ENCODE measurements at regions not wholly inside any gene's neighbourhood (a gene's known extent, or its start where the extent isn't known, plus 50 kb on each side); places are given as distances from the start of the nearest gene placed in this dataset.
"Not testable (repeated sequence)": the region's sequence is repeated elsewhere in the genome, so short reads cannot be mapped to it uniquely, and the experiment has no call there.

DNA sequence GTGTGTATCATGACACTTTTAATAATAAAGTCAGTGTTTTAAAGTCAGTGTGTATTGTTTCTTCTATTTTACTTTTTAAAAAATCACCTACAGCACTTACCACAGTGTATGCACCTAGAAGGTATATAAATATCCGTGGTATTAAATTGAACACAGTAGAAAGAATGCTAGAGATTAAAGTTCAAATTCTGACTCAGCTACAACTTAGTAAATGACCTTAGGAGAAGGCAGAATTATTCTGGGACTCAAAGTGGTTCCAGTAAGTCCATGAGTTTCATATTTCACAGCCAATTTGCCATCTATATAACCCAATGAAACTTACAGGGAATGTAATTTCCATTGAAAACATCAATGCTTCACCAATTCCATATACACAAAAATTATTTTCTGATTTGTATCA is 52.7 kb upstream of the MAP4 start:
- no peak overlapping the region for H3K4me2 ChIP-seq (ENCODE audit: low read depth, low read length)
- H3F3A ChIP-seq (ENCODE audit: insufficient read depth, low read length), result no peaks in the 10 kb centered on the region
- DNase-seq, result no peak
- H3K27ac ChIP-seq (ENCODE audit: low read length), result no peak overlapping the region
- H2AFZ ChIP-seq (ENCODE audit: low read length), result no peak overlapping the region
- H4K20me1 ChIP-seq (ENCODE audit: insufficient read depth, low read length), result 0 out of 2 replicates have a peak, but pooled peaks cover 4% of the 10 kb centered on the region
- H3K9ac ChIP-seq (ENCODE audit: low read length), result no peak overlapping the region
- no peaks in the 10 kb centered on the region for H3K4me1 ChIP-seq (ENCODE audit: low read length)
- no peaks in the 10 kb centered on the region for H3K27me3 ChIP-seq (replicated peaks; ENCODE audit: insufficient read depth, low read length)
- H3K9me2 ChIP-seq (replicated peaks; ENCODE audit: insufficient read depth, low read length), result no peaks in the 10 kb centered on the region
- H3K79me2 ChIP-seq (ENCODE audit: low read length), result peaks cover 94% of the 10 kb centered on the region
- H3K9me3 ChIP-seq (replicated peaks; ENCODE audit: insufficient read depth, low read length), result no peaks in the 10 kb centered on the region
- TF ChIP-seq, protein P1, sequence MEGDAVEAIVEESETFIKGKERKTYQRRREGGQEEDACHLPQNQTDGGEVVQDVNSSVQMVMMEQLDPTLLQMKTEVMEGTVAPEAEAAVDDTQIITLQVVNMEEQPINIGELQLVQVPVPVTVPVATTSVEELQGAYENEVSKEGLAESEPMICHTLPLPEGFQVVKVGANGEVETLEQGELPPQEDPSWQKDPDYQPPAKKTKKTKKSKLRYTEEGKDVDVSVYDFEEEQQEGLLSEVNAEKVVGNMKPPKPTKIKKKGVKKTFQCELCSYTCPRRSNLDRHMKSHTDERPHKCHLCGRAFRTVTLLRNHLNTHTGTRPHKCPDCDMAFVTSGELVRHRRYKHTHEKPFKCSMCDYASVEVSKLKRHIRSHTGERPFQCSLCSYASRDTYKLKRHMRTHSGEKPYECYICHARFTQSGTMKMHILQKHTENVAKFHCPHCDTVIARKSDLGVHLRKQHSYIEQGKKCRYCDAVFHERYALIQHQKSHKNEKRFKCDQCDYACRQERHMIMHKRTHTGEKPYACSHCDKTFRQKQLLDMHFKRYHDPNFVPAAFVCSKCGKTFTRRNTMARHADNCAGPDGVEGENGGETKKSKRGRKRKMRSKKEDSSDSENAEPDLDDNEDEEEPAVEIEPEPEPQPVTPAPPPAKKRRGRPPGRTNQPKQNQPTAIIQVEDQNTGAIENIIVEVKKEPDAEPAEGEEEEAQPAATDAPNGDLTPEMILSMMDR (IDR thresholded peaks at IDR 0.05; ENCODE audit: low read length), result no peak
- TF ChIP-seq EZH2 (optimal IDR thresholded peaks at IDR 0.05; ENCODE audit: low read depth, low read length) (no peak), EZH2phosphoT487 (IDR thresholded peaks at IDR 0.05; ENCODE audit: low read length) (no peak)
- H3K36me3 ChIP-seq (replicated peaks; ENCODE audit: insufficient read depth, low read length), result no peaks in the 10 kb centered on the region
- no peak overlapping the region for H3K4me3 ChIP-seq (ENCODE audit: low read length)

DNA sequence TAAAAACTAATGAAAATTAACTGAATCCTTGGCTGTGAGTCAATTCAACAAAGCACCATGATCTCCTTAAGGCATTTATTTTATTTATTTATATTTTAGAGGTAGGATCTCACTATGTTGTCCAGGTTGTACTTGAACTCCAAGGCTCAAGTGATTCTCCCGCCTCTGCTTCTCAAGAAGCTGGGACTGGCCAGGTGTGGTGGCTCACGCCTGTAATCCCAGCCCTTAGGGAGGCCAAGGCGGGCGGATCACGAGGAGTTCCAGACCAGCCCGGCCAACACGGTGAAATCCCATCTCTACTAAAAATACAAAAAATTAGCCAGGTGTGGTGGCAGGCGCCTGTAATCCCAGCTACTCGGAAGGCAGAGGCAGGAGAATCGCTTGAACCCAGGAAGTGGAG is 52.1 kb upstream of the MAP4 start:
- H3K4me2 ChIP-seq (ENCODE audit: low read depth, low read length); H3K27me3 ChIP-seq (replicated peaks; ENCODE audit: insufficient read depth, low read length); H3K4me3 ChIP-seq (ENCODE audit: low read length); H2AFZ ChIP-seq (ENCODE audit: low read length); DNase-seq; H3K27ac ChIP-seq (ENCODE audit: low read length); H3F3A ChIP-seq (ENCODE audit: insufficient read depth, low read length); H4K20me1 ChIP-seq (ENCODE audit: insufficient read depth, low read length); H3K4me1 ChIP-seq (ENCODE audit: low read length); H3K9me3 ChIP-seq (replicated peaks; ENCODE audit: insufficient read depth, low read length); H3K36me3 ChIP-seq (replicated peaks; ENCODE audit: insufficient read depth, low read length); H3K9me2 ChIP-seq (replicated peaks; ENCODE audit: insufficient read depth, low read length); H3K9ac ChIP-seq (ENCODE audit: low read length): not testable (repeated sequence)
- H3K79me2 ChIP-seq (ENCODE audit: low read length), result peaks cover 95% of the 10 kb centered on the region

DNA sequence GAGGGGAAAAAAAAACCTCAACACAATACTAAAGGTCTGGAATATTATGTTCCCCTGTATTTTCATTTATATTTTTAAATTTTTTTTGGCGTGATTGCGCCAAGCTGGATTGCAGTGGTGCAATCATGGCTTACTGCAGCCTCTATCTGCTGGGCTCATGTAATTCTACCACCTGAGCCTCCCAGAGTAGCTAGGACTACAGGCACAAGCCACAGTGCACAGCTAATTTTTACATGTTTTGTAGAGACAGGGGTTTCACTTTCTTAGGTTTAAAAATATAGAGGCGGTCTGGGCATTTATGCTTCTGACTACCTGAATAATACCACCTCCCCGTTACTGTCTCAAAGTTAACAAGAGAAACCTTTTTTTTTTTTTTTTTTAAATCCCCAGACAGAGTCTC is 51.1 kb upstream of the MAP4 start:
- peaks cover 93% of the 10 kb centered on the region for H3K79me2 ChIP-seq (ENCODE audit: low read length)
- DNase-seq, result peak; percentile 30

More for the DNA sequence above, 51.1 kb upstream of the MAP4 start:
- Histone ChIP-seq H3K4me1 (ENCODE audit: low read length) (no peaks in the 10 kb centered on the region), H3K36me3 (replicated peaks; ENCODE audit: insufficient read depth, low read length) (no peaks in the 10 kb centered on the region), H3F3A (ENCODE audit: insufficient read depth, low read length) (no peaks in the 10 kb centered on the region), H3K9me3 (replicated peaks; ENCODE audit: insufficient read depth, low read length) (no peaks in the 10 kb centered on the region), H3K4me3 (ENCODE audit: low read length) (no peak overlapping the region), H3K27me3 (replicated peaks; ENCODE audit: insufficient read depth, low read length) (no peaks in the 10 kb centered on the region), H2AFZ (ENCODE audit: low read length) (no peak overlapping the region), H3K27ac (ENCODE audit: low read length) (no peak overlapping the region), H4K20me1 (ENCODE audit: insufficient read depth, low read length) (0 out of 2 replicates have a peak, but pooled peaks cover 4% of the 10 kb centered on the region), H3K9ac (ENCODE audit: low read length) (no peak overlapping the region), H3K9me2 (replicated peaks; ENCODE audit: insufficient read depth, low read length) (no peaks in the 10 kb centered on the region), H3K4me2 (ENCODE audit: low read depth, low read length) (no peak overlapping the region)
- TF ChIP-seq EZH2 (optimal IDR thresholded peaks at IDR 0.05; ENCODE audit: low read depth, low read length) (no peak), EZH2phosphoT487 (IDR thresholded peaks at IDR 0.05; ENCODE audit: low read length) (no peak)
- TF ChIP-seq, protein P1 (IDR thresholded peaks at IDR 0.05; ENCODE audit: low read length), result no peak
